HCT116 (cell line): ENCODE measurements at regions not wholly inside any gene's neighbourhood (a gene's known extent, or its start where the extent isn't known, plus 50 kb on each side); places are given as distances from the start of the nearest gene placed in this dataset.

Experiments
- ATAC-seq: fragments of 200-7000 bp; cut with Tn5 transposase; 2 replicates; pipeline ENCODE4 v1.9.1; 2020; ENCODE audit warnings: mild to moderate bottlenecking, moderate library complexity
- BruUV-seq: library from RNA; stranded (reverse); fragments of 400-500 nt; replicated peaks from 2 replicates; lab custom pipeline; 2021; lab: Mats Ljungman, UMichigan
- CTCF ChIA-PET: fragments of 300-600 bp; sonication (Branson Sonifier 250); formaldehyde crosslinking; loops from one replicate; lab custom pipeline; 2021; ENCODE audit warnings: antibody characterized with exemption; lab: Charles Lee
- POLR2A ChIA-PET: fragments of 300-600, 350-600 bp; sonication (Branson Sonifier 250); formaldehyde crosslinking; loops from one replicate; lab custom pipeline; 2021; ENCODE audit warnings: antibody characterized with exemption; lab: Charles Lee
- RAD21 ChIA-PET, 2 experiments: fragments of 300-600 bp; sonication (Branson Sonifier 250); formaldehyde crosslinking; loops; one replicate each; lab custom pipeline; 2023; ENCODE audit warnings: low total read pairs in 2 of 2; ENCODE audit not compliant: uncharacterized antibody in 2 of 2, unreplicated experiment in 2 of 2, low non-redundant PET in 1 of 2; lab: Charles Lee
- DNase-seq: peaks from one replicate; pipeline ENCODE4 v3.0.0-alpha.2; 2010; ENCODE audit warnings: low read depth, low spot score
- H2AFZ ChIP-seq: fragments of 200-600 bp; shearing (Covaris generic), sonication (generic); 2 replicates; pipeline ENCODE4 v1.6.1; 2017; ENCODE audit warnings: low read depth, mixed run types, mixed read lengths, antibody characterized with exemption, low read length; ENCODE audit not compliant: poor library complexity, severe bottlenecking
- H3K27ac ChIP-seq: 2 replicates; pipeline ENCODE4 v1.5.1; 2012; ENCODE audit warnings: low read depth, low read length
- H3K27me3 ChIP-seq: fragments of 200-600 bp; sonication (generic); 2 replicates; pipeline ENCODE4 v1.6.1; 2016; ENCODE audit warnings: mixed run types, low read length, mixed read lengths; ENCODE audit not compliant: insufficient read depth
- H3K36me3 ChIP-seq, 2 experiments: fragments of 200-500 bp in 1 of 2; fragments of 200-600 bp in 1 of 2; sonication (Bioruptor generic) in 1 of 2; sonication (generic) in 1 of 2; 2 replicates each; pipeline versions ENCODE4 v1.5.1 to v1.6.1; 2014 to 2016; ENCODE audit warnings: low read length in 2 of 2, inconsistent platforms in 1 of 2, mixed read lengths in 1 of 2, mixed run types in 1 of 2; ENCODE audit not compliant: insufficient read depth in 2 of 2, control insufficient read depth in 1 of 2
- H3K4me1 ChIP-seq, 2 experiments: fragments of 200-600 bp in 1 of 2; sonication (generic) in 1 of 2; 2 replicates each; pipeline versions ENCODE4 v1.5.1 to v1.6.1; 2012 to 2017; ENCODE audit warnings: low read length in 2 of 2, inconsistent platforms in 1 of 2, mild to moderate bottlenecking in 1 of 2, mixed read lengths in 1 of 2, mixed run types in 1 of 2, moderate library complexity in 1 of 2; ENCODE audit not compliant: insufficient read depth in 2 of 2, control insufficient read depth in 1 of 2
- H3K4me2 ChIP-seq: fragments of 200-600 bp; sonication (generic); 2 replicates; pipeline ENCODE4 v1.6.1; 2017; ENCODE audit warnings: mixed run types, low read length, mixed read lengths
- H3K4me3 ChIP-seq, 2 experiments: fragments of 200-600 bp in 1 of 2; sonication (generic) in 1 of 2; replicated peaks in 1 of 2; 2 replicates each; pipeline ENCODE4 v1.5.1; 2011 to 2016; ENCODE audit warnings: low read length in 2 of 2, control low read depth in 1 of 2, low read depth in 1 of 2, mild to moderate bottlenecking in 1 of 2, mixed read lengths in 1 of 2, mixed run types in 1 of 2
- H3K79me2 ChIP-seq: fragments of 200-600 bp; sonication (generic); 2 replicates; pipeline ENCODE4 v1.6.1; 2017; ENCODE audit warnings: mild to moderate bottlenecking, mixed run types, low read length, moderate library complexity, mixed read lengths; ENCODE audit not compliant: insufficient read depth
- H3K9ac ChIP-seq: fragments of 200-600 bp; sonication (generic); 2 replicates; pipeline ENCODE4 v1.6.1; 2016; ENCODE audit warnings: low read length, mixed read lengths
- H3K9me2 ChIP-seq: fragments of 200-600 bp; sonication (generic), shearing (Covaris generic); 2 replicates; pipeline ENCODE4 v1.6.1; 2017; ENCODE audit warnings: mixed run types, mild to moderate bottlenecking, moderate library complexity; ENCODE audit not compliant: insufficient read depth
- H3K9me3 ChIP-seq, 2 experiments: fragments of 200-500 bp in 1 of 2; fragments of 200-600 bp in 1 of 2; sonication (Bioruptor generic) in 1 of 2; sonication (generic) in 1 of 2; 2 replicates each; pipeline ENCODE4 v1.6.1; 2014 to 2017; ENCODE audit warnings: low read length in 2 of 2, mixed read lengths in 2 of 2, inconsistent platforms in 1 of 2, low read depth in 1 of 2, mild to moderate bottlenecking in 1 of 2, mixed run types in 1 of 2, moderate library complexity in 1 of 2; ENCODE audit not compliant: control insufficient read depth in 1 of 2, insufficient read depth in 1 of 2
- H4K20me1 ChIP-seq: fragments of 200-600 bp; sonication (generic), shearing (Covaris generic); 2 replicates; pipeline ENCODE4 v1.6.1; 2017; ENCODE audit warnings: mixed run types, mild to moderate bottlenecking, moderate library complexity; ENCODE audit not compliant: insufficient read depth
- ATF3 ChIP-seq: IDR thresholded peaks from 2 replicates; pipeline ENCODE4 v1.6.1; 2012
- CBX3 ChIP-seq: IDR thresholded peaks from 2 replicates; pipeline ENCODE4 v1.6.1; 2012; ENCODE audit warnings: low read depth
- CEBPB ChIP-seq: IDR thresholded peaks from 2 replicates; pipeline ENCODE4 v1.6.1; 2012; ENCODE audit warnings: low read depth
- ELF1 ChIP-seq: IDR thresholded peaks from 2 replicates; pipeline ENCODE4 v1.6.1; 2012; ENCODE audit warnings: low read depth, borderline replicate concordance
- EZH2phosphoT487 ChIP-seq: fragments of 200-600 bp; IDR thresholded peaks from 2 replicates; pipeline ENCODE4 v1.6.1; 2018; ENCODE audit warnings: antibody characterized with exemption, borderline replicate concordance
- JUND ChIP-seq: IDR thresholded peaks from 2 replicates; pipeline ENCODE4 v1.6.1; 2012
- MAX ChIP-seq: IDR thresholded peaks from 2 replicates; pipeline ENCODE4 v1.6.1; 2012
- POLR2AphosphoS5 ChIP-seq: IDR thresholded peaks from 2 replicates; pipeline ENCODE4 v1.6.1; 2011; ENCODE audit warnings: mild to moderate bottlenecking, low read depth, low read length, moderate library complexity
- SRF ChIP-seq: IDR thresholded peaks from 2 replicates; pipeline ENCODE4 v1.6.1; 2012; ENCODE audit warnings: low read depth
- YY1 ChIP-seq: IDR thresholded peaks from 2 replicates; pipeline ENCODE4 v1.6.1; 2011; ENCODE audit warnings: low read length, low read depth, moderate library complexity, mild to moderate bottlenecking; ENCODE audit not compliant: insufficient replicate concordance; ENCODE audit errors: extremely low read depth
- ZBTB33 ChIP-seq: IDR thresholded peaks from 2 replicates; pipeline ENCODE4 v1.6.1; 2011; ENCODE audit warnings: mild to moderate bottlenecking, low read length, moderate library complexity; ENCODE audit not compliant: insufficient replicate concordance; ENCODE audit errors: extremely low read depth
- ZNF274 ChIP-seq: fragments of 200-500 bp; sonication (Bioruptor generic); IDR thresholded peaks from 2 replicates; pipeline ENCODE4 v1.6.1; 2014; ENCODE audit warnings: mild to moderate bottlenecking, low read depth, low read length, inconsistent platforms
- intact Hi-C: fragments of 100-400 bp; cut with micrococcal nuclease; formaldehyde crosslinking; loops from 2 replicates; pipeline ENCODE4 v1.10.0; 2022

GRCh38 chr13:47632311-47632710, 368.8 kb downstream of the SUCLA2 start:
- Histone ChIP-seq H3K27ac (no peak overlapping the region), H3K79me2 (no peaks in the 10 kb centered on the region), H3K4me3 (no peak overlapping the region), H3K9me3 (no peaks in the 10 kb centered on the region), H3K4me1 (no peaks in the 10 kb centered on the region), H3K27me3 (no peaks in the 10 kb centered on the region), H2AFZ (no peak overlapping the region), H3K9me2 (no peaks in the 10 kb centered on the region), H3K36me3 (no peaks in the 10 kb centered on the region), H4K20me1 (no peaks in the 10 kb centered on the region), H3K4me2 (no peak overlapping the region), H3K9ac (no peak overlapping the region)
- ChIA-PET CTCF (no interaction called here), RAD21 (no interaction called here), POLR2A (no interaction called here)
- TF ChIP-seq YY1 (no peak), JUND (no peak), ATF3 (no peak), EZH2phosphoT487 (no peak), SRF (no peak), POLR2AphosphoS5 (no peak), ELF1 (no peak), ZBTB33 (no peak), CBX3 (no peak), ZNF274 (no peak), MAX (no peak), CEBPB (no peak)
- intact Hi-C loops, result no loop called here
- no TSS peak for BruUV-seq
- no peak for DNase-seq
- ATAC-seq, result no peak
